ENCODE measurements at regions not wholly inside any gene's neighbourhood (a gene's known extent, or its start where the extent isn't known, plus 50 kb on each side); places are given as distances from the start of the nearest gene placed in this dataset.

GRCh38 chr20:53755733-53756531, 162.3 kb upstream of the ZNF217 start:
- Histone ChIP-seq H3K27me3 (ENCODE audit: control insufficient read depth, low read length) (no peaks in the 10 kb centered on the region), H3K4me2 (ENCODE audit: low read length) (no peak overlapping the region), H3K79me2 (ENCODE audit: control insufficient read depth, low read length) (no peaks in the 10 kb centered on the region), H3K27ac (ENCODE audit: low read depth, low read length) (no peak overlapping the region), H3K4me3 (ENCODE audit: low read length) (no peak overlapping the region), H3K9me3 (ENCODE audit: control insufficient read depth, insufficient read depth, low read length) (no peaks in the 10 kb centered on the region), H3K4me1 (ENCODE audit: control insufficient read depth, low read length) (peaks cover 53% of the 10 kb centered on the region), H3K36me3 (ENCODE audit: control insufficient read depth, low read length) (no peaks in the 10 kb centered on the region), H3K9me2 (replicated peaks; ENCODE audit: control insufficient read depth, low read length) (no peaks in the 10 kb centered on the region), H4K20me1 (ENCODE audit: control insufficient read depth, insufficient read depth, low read depth, low read length) (no peaks in the 10 kb centered on the region), H3F3A (ENCODE audit: control insufficient read depth, insufficient read depth) (peaks cover 21% of the 10 kb centered on the region)
- no peak for TF ChIP-seq EZH2phosphoT487 (IDR thresholded peaks at IDR 0.05; ENCODE audit: borderline replicate concordance, low read length)
- TF ChIP-seq CTCF (IDR thresholded peaks at IDR 0.05; ENCODE audit: low read depth, low read length, poor library complexity, severe bottlenecking): no peak

GRCh38 chr20:53753880-53754459, 160.3 kb upstream of the ZNF217 start:
- H3F3A ChIP-seq (ENCODE audit: control insufficient read depth, insufficient read depth): peaks cover 26% of the 10 kb centered on the region
- no peaks in the 10 kb centered on the region for H3K9me3 ChIP-seq (ENCODE audit: control insufficient read depth, insufficient read depth, low read length)
- no peaks in the 10 kb centered on the region for H4K20me1 ChIP-seq (ENCODE audit: control insufficient read depth, insufficient read depth, low read depth, low read length)
- no peaks in the 10 kb centered on the region for H3K79me2 ChIP-seq (ENCODE audit: control insufficient read depth, low read length)
- no peaks in the 10 kb centered on the region for H3K27me3 ChIP-seq (ENCODE audit: control insufficient read depth, low read length)
- peak overlapping the region; percentile 23 for H3K4me3 ChIP-seq (ENCODE audit: low read length)
- no peaks in the 10 kb centered on the region for H3K36me3 ChIP-seq (ENCODE audit: control insufficient read depth, low read length)
- H3K4me1 ChIP-seq (ENCODE audit: control insufficient read depth, low read length): peaks cover 55% of the 10 kb centered on the region
- TF ChIP-seq CTCF (IDR thresholded peaks at IDR 0.05; ENCODE audit: low read depth, low read length, poor library complexity, severe bottlenecking) (no peak), EZH2phosphoT487 (IDR thresholded peaks at IDR 0.05; ENCODE audit: borderline replicate concordance, low read length) (no peak)
- peak overlapping the region; percentile 54 for H3K4me2 ChIP-seq (ENCODE audit: low read length)
- H3K9me2 ChIP-seq (replicated peaks; ENCODE audit: control insufficient read depth, low read length): no peaks in the 10 kb centered on the region
- no peak overlapping the region for H3K27ac ChIP-seq (ENCODE audit: low read depth, low read length)

- peaks cover 26% of the 10 kb centered on the region for H3F3A ChIP-seq (ENCODE audit: control insufficient read depth, insufficient read depth)
- H3K4me2 ChIP-seq (ENCODE audit: low read length): peak overlapping the region; percentile 54
- H3K27me3 ChIP-seq (ENCODE audit: control insufficient read depth, low read length): no peaks in the 10 kb centered on the region
- no peaks in the 10 kb centered on the region for H3K79me2 ChIP-seq (ENCODE audit: control insufficient read depth, low read length)
- no peaks in the 10 kb centered on the region for H3K36me3 ChIP-seq (ENCODE audit: control insufficient read depth, low read length)
- H3K4me1 ChIP-seq (ENCODE audit: control insufficient read depth, low read length): peaks cover 62% of the 10 kb centered on the region
- no peaks in the 10 kb centered on the region for H3K9me2 ChIP-seq (replicated peaks; ENCODE audit: control insufficient read depth, low read length)
- TF ChIP-seq EZH2phosphoT487 (IDR thresholded peaks at IDR 0.05; ENCODE audit: borderline replicate concordance, low read length): no peak
- no peak for TF ChIP-seq CTCF (IDR thresholded peaks at IDR 0.05; ENCODE audit: low read depth, low read length, poor library complexity, severe bottlenecking)
- no peaks in the 10 kb centered on the region for H4K20me1 ChIP-seq (ENCODE audit: control insufficient read depth, insufficient read depth, low read depth, low read length)
- H3K27ac ChIP-seq (ENCODE audit: low read depth, low read length): peak overlapping the region; percentile 68; the same call in 1 of the 2 replicates
- no peaks in the 10 kb centered on the region for H3K9me3 ChIP-seq (ENCODE audit: control insufficient read depth, insufficient read depth, low read length)
- H3K4me3 ChIP-seq (ENCODE audit: low read length): peak overlapping the region; percentile 45
Measured at GRCh38 chr20:53752971-53753879, 159.6 kb upstream of the ZNF217 start.

All from DOHH2 (cell line).